ENCODE measurements at regions not wholly inside any gene's neighbourhood (a gene's known extent, or its start where the extent isn't known, plus 50 kb on each side); places are given as distances from the start of the nearest gene placed in this dataset.

DNA sequence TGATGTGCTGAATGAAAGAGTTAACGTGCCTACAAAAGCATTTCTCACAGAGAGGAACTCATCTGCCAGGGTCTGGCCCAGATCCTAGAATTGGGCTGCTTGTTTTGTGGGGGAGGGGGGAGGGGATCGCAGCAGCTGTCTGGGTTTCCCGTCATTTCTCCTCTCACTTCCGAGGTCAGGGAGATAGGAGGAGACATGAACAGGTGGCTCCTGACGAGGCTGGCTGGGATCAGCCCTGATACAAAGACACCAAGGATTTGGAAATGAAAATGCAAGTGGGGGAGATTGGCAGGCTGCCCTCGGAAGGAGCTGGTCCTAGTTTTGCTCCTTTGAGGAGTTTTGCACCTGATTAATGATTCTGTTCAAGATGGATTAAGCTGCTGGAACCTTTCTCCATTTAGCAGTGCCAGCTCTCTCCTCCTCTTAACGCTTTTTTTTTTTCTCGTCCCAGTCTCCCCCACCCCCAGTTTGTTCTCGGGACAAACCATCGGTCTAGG is 86.8 kb upstream of the KMT2C start:
- no peak for DNase-seq (ENCODE audit: low spot score)
- H3K4me2 ChIP-seq (ENCODE audit: low read depth, low read length), result peak overlapping the region; percentile 58

More for the DNA sequence above, 86.8 kb upstream of the KMT2C start:
- no peak for TF ChIP-seq SP2 (CRISPR knock-in tag; IDR thresholded peaks at IDR 0.05)
- TF ChIP-seq ZFX (CRISPR knock-in tag; IDR thresholded peaks at IDR 0.05; ENCODE audit: low read depth), result no peak
- no peak for TF ChIP-seq ETV6 (CRISPR knock-in tag; conservative IDR thresholded peaks at IDR 0.05)
- TF ChIP-seq, protein P1, sequence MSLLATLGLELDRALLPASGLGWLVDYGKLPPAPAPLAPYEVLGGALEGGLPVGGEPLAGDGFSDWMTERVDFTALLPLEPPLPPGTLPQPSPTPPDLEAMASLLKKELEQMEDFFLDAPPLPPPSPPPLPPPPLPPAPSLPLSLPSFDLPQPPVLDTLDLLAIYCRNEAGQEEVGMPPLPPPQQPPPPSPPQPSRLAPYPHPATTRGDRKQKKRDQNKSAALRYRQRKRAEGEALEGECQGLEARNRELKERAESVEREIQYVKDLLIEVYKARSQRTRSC (CRISPR knock-in tag; IDR thresholded peaks at IDR 0.05; ENCODE audit: low read depth), result no peak
- no peak for TF ChIP-seq SP140L (CRISPR knock-in tag; IDR thresholded peaks at IDR 0.05; ENCODE audit: borderline replicate concordance)
- TF ChIP-seq SPEN (CRISPR knock-in tag; IDR thresholded peaks at IDR 0.05; ENCODE audit: low read depth), result no peak
- no peak for TF ChIP-seq PCBP2 (optimal IDR thresholded peaks at IDR 0.05; ENCODE audit: low read depth, low read length, poor library complexity, severe bottlenecking)
- TF ChIP-seq ZBTB21 (CRISPR knock-in tag; IDR thresholded peaks at IDR 0.05), result no peak
- TF ChIP-seq, protein P2, sequence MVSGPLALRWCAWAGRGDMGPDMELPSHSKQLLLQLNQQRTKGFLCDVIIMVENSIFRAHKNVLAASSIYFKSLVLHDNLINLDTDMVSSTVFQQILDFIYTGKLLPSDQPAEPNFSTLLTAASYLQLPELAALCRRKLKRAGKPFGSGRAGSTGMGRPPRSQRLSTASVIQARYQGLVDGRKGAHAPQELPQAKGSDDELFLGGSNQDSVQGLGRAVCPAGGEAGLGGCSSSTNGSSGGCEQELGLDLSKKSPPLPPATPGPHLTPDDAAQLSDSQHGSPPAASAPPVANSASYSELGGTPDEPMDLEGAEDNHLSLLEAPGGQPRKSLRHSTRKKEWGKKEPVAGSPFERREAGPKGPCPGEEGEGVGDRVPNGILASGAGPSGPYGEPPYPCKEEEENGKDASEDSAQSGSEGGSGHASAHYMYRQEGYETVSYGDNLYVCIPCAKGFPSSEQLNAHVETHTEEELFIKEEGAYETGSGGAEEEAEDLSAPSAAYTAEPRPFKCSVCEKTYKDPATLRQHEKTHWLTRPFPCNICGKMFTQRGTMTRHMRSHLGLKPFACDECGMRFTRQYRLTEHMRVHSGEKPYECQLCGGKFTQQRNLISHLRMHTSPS (CRISPR knock-in tag; IDR thresholded peaks at IDR 0.05; ENCODE audit: low read depth), result no peak
- no peak for TF ChIP-seq HMG20A (CRISPR knock-in tag; IDR thresholded peaks at IDR 0.05; ENCODE audit: borderline replicate concordance)
- no peak for TF ChIP-seq ZNF550 (CRISPR knock-in tag; IDR thresholded peaks at IDR 0.05; ENCODE audit: borderline replicate concordance)
- no peak for TF ChIP-seq KMT2B (CRISPR knock-in tag; IDR thresholded peaks at IDR 0.05)
- no peak for TF ChIP-seq ZNF333 (CRISPR knock-in tag; IDR thresholded peaks at IDR 0.05; ENCODE audit: borderline replicate concordance)
- TF ChIP-seq TBX2 (CRISPR knock-in tag; IDR thresholded peaks at IDR 0.05; ENCODE audit: borderline replicate concordance), result no peak
- TF ChIP-seq, protein P3, sequence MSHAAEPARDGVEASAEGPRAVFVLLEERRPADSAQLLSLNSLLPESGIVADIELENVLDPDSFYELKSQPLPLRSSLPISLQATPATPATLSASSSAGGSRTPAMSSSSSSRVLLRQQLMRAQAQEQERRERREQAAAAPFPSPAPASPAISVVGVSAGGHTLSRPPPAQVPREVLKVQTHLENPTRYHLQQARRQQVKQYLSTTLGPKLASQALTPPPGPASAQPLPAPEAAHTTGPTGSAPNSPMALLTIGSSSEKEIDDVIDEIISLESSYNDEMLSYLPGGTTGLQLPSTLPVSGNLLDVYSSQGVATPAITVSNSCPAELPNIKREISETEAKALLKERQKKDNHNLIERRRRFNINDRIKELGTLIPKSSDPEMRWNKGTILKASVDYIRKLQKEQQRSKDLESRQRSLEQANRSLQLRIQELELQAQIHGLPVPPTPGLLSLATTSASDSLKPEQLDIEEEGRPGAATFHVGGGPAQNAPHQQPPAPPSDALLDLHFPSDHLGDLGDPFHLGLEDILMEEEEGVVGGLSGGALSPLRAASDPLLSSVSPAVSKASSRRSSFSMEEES (CRISPR knock-in tag; IDR thresholded peaks at IDR 0.05), result no peak
- no peak for TF ChIP-seq ZNF816 (CRISPR knock-in tag; IDR thresholded peaks at IDR 0.05; ENCODE audit: borderline replicate concordance)
- TF ChIP-seq GATAD1 (CRISPR knock-in tag; IDR thresholded peaks at IDR 0.05), result no peak
- TF ChIP-seq, protein P4, sequence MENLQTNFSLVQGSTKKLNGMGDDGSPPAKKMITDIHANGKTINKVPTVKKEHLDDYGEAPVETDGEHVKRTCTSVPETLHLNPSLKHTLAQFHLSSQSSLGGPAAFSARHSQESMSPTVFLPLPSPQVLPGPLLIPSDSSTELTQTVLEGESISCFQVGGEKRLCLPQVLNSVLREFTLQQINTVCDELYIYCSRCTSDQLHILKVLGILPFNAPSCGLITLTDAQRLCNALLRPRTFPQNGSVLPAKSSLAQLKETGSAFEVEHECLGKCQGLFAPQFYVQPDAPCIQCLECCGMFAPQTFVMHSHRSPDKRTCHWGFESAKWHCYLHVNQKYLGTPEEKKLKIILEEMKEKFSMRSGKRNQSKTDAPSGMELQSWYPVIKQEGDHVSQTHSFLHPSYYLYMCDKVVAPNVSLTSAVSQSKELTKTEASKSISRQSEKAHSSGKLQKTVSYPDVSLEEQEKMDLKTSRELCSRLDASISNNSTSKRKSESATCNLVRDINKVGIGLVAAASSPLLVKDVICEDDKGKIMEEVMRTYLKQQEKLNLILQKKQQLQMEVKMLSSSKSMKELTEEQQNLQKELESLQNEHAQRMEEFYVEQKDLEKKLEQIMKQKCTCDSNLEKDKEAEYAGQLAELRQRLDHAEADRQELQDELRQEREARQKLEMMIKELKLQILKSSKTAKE (CRISPR knock-in tag; IDR thresholded peaks at IDR 0.05; ENCODE audit: borderline replicate concordance), result no peak
- no peak overlapping the region for H3K9ac ChIP-seq (ENCODE audit: insufficient read depth, low read depth, low read length)
- ATAC-seq (no peak), FAIRE-seq (no peak)
- H3K9me3 ChIP-seq (ENCODE audit: low read length), result peaks cover 11% of the 10 kb centered on the region
- H3K36me3 ChIP-seq (replicated peaks in 1 of 2; ENCODE audit: control insufficient read depth in 1 of 2, insufficient read depth in 2 of 2, low read length in 2 of 2), result no peaks in the 10 kb centered on the region
- no TSS peak for BruUV-seq (replicated peaks)
- peaks cover 0 to 3% of the 10 kb centered on the region in 2 experiments; a peak in 1 of 5 replicates for H3K27me3 ChIP-seq (ENCODE audit: control insufficient read depth in 1 of 2, insufficient read depth in 2 of 2, low read length in 2 of 2)
- ChIA-PET POLR2A (no interaction called here), CTCF (ENCODE audit: low intra/inter-chr PET ratio, low total read pairs) (no interaction called here)
- H2AFZ ChIP-seq (ENCODE audit: low read length), result no peak overlapping the region
- intact Hi-C loops (cut with micrococcal nuclease; ENCODE audit: unreplicated experiment) (no loop called here), in situ Hi-C loops (cut with HindIII; ENCODE audit: extremely low pct_ligation_motif_present, low pct_unique_long_range_greater_than_20kb) (no loop called here)
- H3K27ac ChIP-seq (ENCODE audit: extremely low read length, insufficient read depth, low read length), result no peak overlapping the region
- no peaks in the 10 kb centered on the region for H3K79me2 ChIP-seq (ENCODE audit: insufficient read depth, low read length)
- peaks cover 17% of the 10 kb centered on the region for H3K4me1 ChIP-seq (ENCODE audit: insufficient read depth, low read length)
- H3K4me3 ChIP-seq (replicated peaks in 1 of 3; ENCODE audit: insufficient read depth in 1 of 3, low read depth in 2 of 3, low read length in 3 of 3), result peak overlapping the region in 2 of 3 experiments; percentile 33 to 34; a peak in 3 of 6 replicates
- H4K20me1 ChIP-seq (ENCODE audit: insufficient read depth, low read length), result no peaks in the 10 kb centered on the region
- WGBS (ENCODE audit: low lambda C conversion rate), result 21% methylated on average over 10 of the region's 10 CpGs
